Gastroesophageal sphincter (tissue), 3 donors: ENCODE measurements at regions not wholly inside any gene's neighbourhood (a gene's known extent, or its start where the extent isn't known, plus 50 kb on each side); places are given as distances from the start of the nearest gene placed in this dataset.

Experiments used
- CTCF ChIP-seq, 4 experiments: fragments of 200-600 bp in 2 of 4; fragments of 450-650 bp in 2 of 4; sonication (generic) in 1 of 4; IDR thresholded peaks; one replicate each; pipeline ENCODE4 v1.5.1; 2017 to 2019; ENCODE audit warnings: antibody characterized with exemption in 4 of 4, mild to moderate bottlenecking in 2 of 4, moderate library complexity in 2 of 4
- EP300 ChIP-seq: sonication (generic); formaldehyde crosslinking; IDR thresholded peaks from one replicate; pipeline ENCODE4 v1.6.1; 2017; ENCODE audit warnings: antibody characterized with exemption, mild to moderate bottlenecking
- POLR2A ChIP-seq, 2 donors: fragments of 450-650 bp; IDR thresholded peaks; one replicate each; pipeline ENCODE4 v1.6.1; 2017; ENCODE audit warnings: antibody characterized with exemption in 2 of 2, mild to moderate bottlenecking in 2 of 2, moderate library complexity in 1 of 2
- POLR2AphosphoS5 ChIP-seq: sonication (generic); formaldehyde crosslinking; IDR thresholded peaks from one replicate; pipeline ENCODE4 v1.6.1; 2017; ENCODE audit warnings: antibody characterized with exemption

- TF ChIP-seq CTCF (IDR thresholded peaks at IDR 0.05) = no peak
- no peak for TF ChIP-seq POLR2AphosphoS5
- no peak for TF ChIP-seq POLR2A (IDR thresholded peaks at IDR 0.05)
- TF ChIP-seq EP300 = no peak
Measured at GRCh38 chr2:237210763-237211162, 125.1 kb downstream of the COPS8 start.
